ENCODE measurements at regions not wholly inside any gene's neighbourhood (a gene's known extent, or its start where the extent isn't known, plus 50 kb on each side); places are given as distances from the start of the nearest gene placed in this dataset.

GRCh38 chr5:84453405-84453804 is 68.7 kb upstream of the EDIL3 start (continued):
- TF ChIP-seq REST (IDR thresholded peaks at IDR 0.05; ENCODE audit: low read depth) (no peak), CEBPB (IDR thresholded peaks at IDR 0.05; ENCODE audit: low read depth) (no peak), SP1 (IDR thresholded peaks at IDR 0.05; ENCODE audit: low read depth) (no peak)

GRCh38 chr5:84450617-84451414 is 66.1 kb upstream of the EDIL3 start:
- peak; percentile 76 for ATAC-seq
- intact Hi-C loops (cut with micrococcal nuclease) = no loop called here
- ChIA-PET POLR2A (no interaction called here), RAD21 (ENCODE audit: low non-redundant PET in 1 of 2, low total read pairs in 2 of 2, uncharacterized antibody in 2 of 2, unreplicated experiment in 2 of 2) (no interaction called here), CTCF (no interaction called here)
- no peak overlapping the region for H3K9ac ChIP-seq (ENCODE audit: low read length)
- no peak for DNase-seq (ENCODE audit: low read depth, low spot score)
- H3K27me3 ChIP-seq (ENCODE audit: insufficient read depth, low read length) = no peaks in the 10 kb centered on the region
- no TSS peak for BruUV-seq (replicated peaks)
- TF ChIP-seq ELF1 (IDR thresholded peaks at IDR 0.05; ENCODE audit: borderline replicate concordance, low read depth) (no peak), ATF3 (IDR thresholded peaks at IDR 0.05) (no peak), SP1 (IDR thresholded peaks at IDR 0.05; ENCODE audit: low read depth) (no peak), CEBPB (IDR thresholded peaks at IDR 0.05; ENCODE audit: low read depth) (no peak), ZFX (IDR thresholded peaks at IDR 0.05) (no peak), CTCF (IDR thresholded peaks at IDR 0.05 in 2 of 3, conservative IDR thresholded peaks at IDR 0.05 in 1 of 3; ENCODE audit: borderline replicate concordance in 1 of 3, insufficient read depth in 1 of 3, low read depth in 2 of 3, low read length in 2 of 3) (peak in 1 of 3 experiments; percentile 50; a peak in 2 of 6 replicates), RAD21 (IDR thresholded peaks at IDR 0.05; ENCODE audit: low read depth) (peak; percentile 40), EZH2phosphoT487 (IDR thresholded peaks at IDR 0.05; ENCODE audit: borderline replicate concordance) (no peak)
- no peaks in the 10 kb centered on the region for H3K36me3 ChIP-seq (ENCODE audit: control insufficient read depth in 1 of 2, insufficient read depth in 2 of 2, low read length in 2 of 2)
- H2AFZ ChIP-seq (ENCODE audit: low read depth, low read length, poor library complexity, severe bottlenecking) = no peak overlapping the region
- H3K27ac ChIP-seq (ENCODE audit: low read depth, low read length) = no peak overlapping the region
- H3K79me2 ChIP-seq (ENCODE audit: insufficient read depth, low read length) = no peaks in the 10 kb centered on the region
- no peaks in the 10 kb centered on the region for H4K20me1 ChIP-seq (ENCODE audit: insufficient read depth)
- no peak overlapping the region for H3K4me2 ChIP-seq (ENCODE audit: low read length)
- H3K9me3 ChIP-seq (ENCODE audit: control insufficient read depth in 1 of 2, insufficient read depth in 1 of 2, low read depth in 1 of 2, low read length in 2 of 2) = peaks cover 0 to 4% of the 10 kb centered on the region in 2 experiments; a peak in 2 of 4 replicates
- no peak overlapping the region for H3K4me3 ChIP-seq (replicated peaks in 1 of 2; ENCODE audit: low read depth in 1 of 2, low read length in 2 of 2)
- H3K4me1 ChIP-seq (ENCODE audit: control insufficient read depth in 1 of 2, insufficient read depth in 2 of 2, low read length in 2 of 2) = no peaks in the 10 kb centered on the region
- H3K9me2 ChIP-seq (ENCODE audit: insufficient read depth) = no peaks in the 10 kb centered on the region

All from HCT116 (cell line).